Activated CD8-positive, alpha-beta memory T cell treated with anti-CD3 and anti-CD28 coated beads for 36 hours (primary cell): ENCODE measurements at regions not wholly inside any gene's neighbourhood (a gene's known extent, or its start where the extent isn't known, plus 50 kb on each side); places are given as distances from the start of the nearest gene placed in this dataset.

Experiments used
- CTCF ChIA-PET: fragments of 350-600 bp; sonication (Branson Sonifier 250); formaldehyde crosslinking; loops from one replicate; lab custom pipeline; 2021; ENCODE audit warnings: antibody characterized with exemption; lab: Charles Lee
- POLR2A ChIA-PET: fragments of 350-600 bp; sonication (Branson Sonifier 250); formaldehyde crosslinking; loops from one replicate; lab custom pipeline; 2021; ENCODE audit warnings: antibody characterized with exemption; lab: Charles Lee

GRCh38 chr4:146041139-146042004, 102.7 kb upstream of the ZNF827 start:
- ChIA-PET CTCF (no interaction called here), POLR2A (no interaction called here)

- POLR2A ChIA-PET, result no interaction called here
- CTCF ChIA-PET, result no interaction called here
Observed at GRCh38 chr4:146040623-146041022, 102.0 kb upstream of the ZNF827 start.

GRCh38 chr4:146033149-146033548, 94.5 kb upstream of the ZNF827 start:
- ChIA-PET POLR2A (no interaction called here), CTCF (no interaction called here)

GRCh38 chr4:146032234-146032860, 93.7 kb upstream of the ZNF827 start:
- POLR2A ChIA-PET, result no interaction called here
- CTCF ChIA-PET, result no interaction called here

- POLR2A ChIA-PET, result no interaction called here
- CTCF ChIA-PET, result no interaction called here
Observed at GRCh38 chr4:146029939-146030710, 91.5 kb upstream of the ZNF827 start.

- ChIA-PET CTCF (no interaction called here), POLR2A (no interaction called here)
Observed at GRCh38 chr4:146029147-146029546, 90.5 kb upstream of the ZNF827 start.

GRCh38 chr4:146027761-146028160, 89.1 kb upstream of the ZNF827 start:
- ChIA-PET CTCF (no interaction called here), POLR2A (no interaction called here)

- ChIA-PET POLR2A (no interaction called here), CTCF (no interaction called here)
Observed at GRCh38 chr4:146023334-146023967, 84.8 kb upstream of the ZNF827 start.

GRCh38 chr4:146022541-146022940, 83.9 kb upstream of the ZNF827 start:
- CTCF ChIA-PET, result no interaction called here
- POLR2A ChIA-PET, result no interaction called here

- ChIA-PET CTCF (no interaction called here), POLR2A (no interaction called here)
Observed at GRCh38 chr4:146018247-146018646, 79.6 kb upstream of the ZNF827 start.

- ChIA-PET CTCF (no interaction called here), POLR2A (no interaction called here)
Observed at GRCh38 chr4:146004730-146005129, 66.1 kb upstream of the ZNF827 start.

- ChIA-PET POLR2A (no interaction called here), CTCF (no interaction called here)
Observed at GRCh38 chr4:145988628-145989027, 50.0 kb upstream of the ZNF827 start.
